Stimulated activated CD4-positive, alpha-beta T cell treated with anti-CD3 and anti-CD28 coated beads, Interleukin-4, amount 100 ng/mL, for 4 hours (primary cell): ENCODE measurements at regions not wholly inside any gene's neighbourhood (a gene's known extent, or its start where the extent isn't known, plus 50 kb on each side); places are given as distances from the start of the nearest gene placed in this dataset.
"Not testable (repeated sequence)": the region's sequence is repeated elsewhere in the genome, so short reads cannot be mapped to it uniquely, and the experiment has no call there.

Experiments used
- DNase-seq, 2 experiments: peaks; one replicate each; pipeline ENCODE4 v3.0.0-alpha.2; 2020

- no peak for DNase-seq
These were observed 771.6 kb downstream of the EFNB2 start for GRCh38 chr13:105763851-105764250.

GRCh38 chr13:105762096-105762495 is 773.4 kb downstream of the EFNB2 start:
- DNase-seq: no peak

- DNase-seq: no peak
These were observed 776.3 kb downstream of the EFNB2 start for GRCh38 chr13:105758918-105759860.

GRCh38 chr13:105740739-105741138 is 794.7 kb downstream of the EFNB2 start:
- DNase-seq: no peak

GRCh38 chr13:105737688-105738087 is 797.8 kb downstream of the EFNB2 start:
- no peak for DNase-seq

- DNase-seq: no peak
These were observed 800.2 kb downstream of the EFNB2 start for GRCh38 chr13:105735281-105735680.

GRCh38 chr13:105732806-105733529 is 802.5 kb downstream of the EFNB2 start:
- no peak for DNase-seq

GRCh38 chr13:105725887-105726286 is 809.6 kb downstream of the EFNB2 start:
- no peak for DNase-seq

- no peak for DNase-seq
These were observed 814.4 kb downstream of the EFNB2 start for GRCh38 chr13:105721016-105721415.

- no peak for DNase-seq
These were observed 815.6 kb downstream of the EFNB2 start for GRCh38 chr13:105719859-105720258.

GRCh38 chr13:105709181-105709580 is 826.3 kb downstream of the EFNB2 start:
- DNase-seq: no peak

GRCh38 chr13:105703843-105704242 is 831.6 kb downstream of the EFNB2 start:
- no peak for DNase-seq

GRCh38 chr13:105702441-105702840 is 833.0 kb downstream of the EFNB2 start:
- no peak for DNase-seq

- DNase-seq: no peak
These were observed 842.7 kb downstream of the EFNB2 start for GRCh38 chr13:105692769-105693168.

- no peak for DNase-seq
These were observed 851.2 kb downstream of the EFNB2 start for GRCh38 chr13:105684216-105684615.

- no peak for DNase-seq
These were observed 855.6 kb downstream of the EFNB2 start for GRCh38 chr13:105679838-105680237.

GRCh38 chr13:105678072-105678471 is 857.4 kb downstream of the EFNB2 start:
- no peak for DNase-seq

- DNase-seq: no peak
These were observed 862.6 kb downstream of the EFNB2 start for GRCh38 chr13:105672881-105673280.

- DNase-seq: not testable (repeated sequence)
These were observed 864.3 kb downstream of the EFNB2 start for GRCh38 chr13:105671131-105671530.

- DNase-seq: no peak
These were observed 865.1 kb downstream of the EFNB2 start for GRCh38 chr13:105670179-105670990.

GRCh38 chr13:105665284-105665683 is 870.2 kb downstream of the EFNB2 start:
- DNase-seq: no peak

- DNase-seq: no peak
These were observed 872.3 kb downstream of the EFNB2 start for GRCh38 chr13:105663182-105663581.

GRCh38 chr13:105660561-105660960 is 874.9 kb downstream of the EFNB2 start:
- DNase-seq: no peak
